Panc1 (cell line): ENCODE measurements at regions not wholly inside any gene's neighbourhood (a gene's known extent, or its start where the extent isn't known, plus 50 kb on each side); places are given as distances from the start of the nearest gene placed in this dataset.

Experiments used
- ATAC-seq: fragments of 200-7000 bp; cut with Tn5 transposase; 2 replicates; pipeline ENCODE4 v1.9.1; 2020; ENCODE audit warnings: mild to moderate bottlenecking, moderate library complexity
- BruUV-seq: library from RNA; stranded (reverse); fragments of 400-500 nt; replicated peaks from 2 replicates; lab custom pipeline; 2021; lab: Mats Ljungman, UMichigan
- CTCF ChIA-PET: fragments of 300-600 bp; sonication (Branson Sonifier 250); formaldehyde crosslinking; loops from one replicate; lab custom pipeline; 2022; ENCODE audit warnings: antibody characterized with exemption; lab: Charles Lee
- POLR2A ChIA-PET: fragments of 300-600 bp; sonication (Branson Sonifier 250); formaldehyde crosslinking; loops from one replicate; lab custom pipeline; 2022; ENCODE audit warnings: antibody characterized with exemption; lab: Charles Lee
- DNase-seq: peaks from one replicate; pipeline ENCODE4 v3.0.0-alpha.2; 2010; ENCODE audit warnings: low read depth, low spot score
- H3K27ac ChIP-seq: 2 replicates; pipeline ENCODE4 v1.5.1; 2011; ENCODE audit warnings: mild to moderate bottlenecking, low read length, inconsistent platforms
- H3K27me3 ChIP-seq: fragments of 200-500 bp; sonication (Bioruptor generic); 2 replicates; pipeline ENCODE4 v1.6.0; 2014; ENCODE audit warnings: low read length, inconsistent platforms; ENCODE audit not compliant: control insufficient read depth, insufficient read depth
- H3K36me3 ChIP-seq: fragments of 200-500 bp; sonication (Bioruptor generic); 2 replicates; pipeline ENCODE4 v1.5.1; 2014; ENCODE audit warnings: inconsistent platforms, mild to moderate bottlenecking, low read length, moderate library complexity; ENCODE audit not compliant: control insufficient read depth, insufficient read depth
- H3K4me1 ChIP-seq: 2 replicates; pipeline ENCODE4 v1.5.1; 2011; ENCODE audit warnings: inconsistent platforms, mild to moderate bottlenecking, low read length, moderate library complexity; ENCODE audit not compliant: control insufficient read depth, insufficient read depth
- H3K4me3 ChIP-seq, 2 experiments: 2 replicates each; pipeline ENCODE4 v1.5.1; 2011 to 2012; ENCODE audit warnings: low read depth in 2 of 2, low read length in 2 of 2, mild to moderate bottlenecking in 2 of 2, inconsistent platforms in 1 of 2, moderate library complexity in 1 of 2
- H3K9me3 ChIP-seq: fragments of 200-500 bp; sonication (Bioruptor generic); 2 replicates; pipeline ENCODE4 v1.5.1; 2014; ENCODE audit warnings: low read depth, mild to moderate bottlenecking, inconsistent platforms, low read length, moderate library complexity; ENCODE audit not compliant: control insufficient read depth, insufficient read depth
- CTCF ChIP-seq: fragments of 450-650 bp; IDR thresholded peaks from 2 replicates; pipeline ENCODE4 v1.5.1; 2017; ENCODE audit warnings: mild to moderate bottlenecking
- POLR2AphosphoS5 ChIP-seq: IDR thresholded peaks from 2 replicates; pipeline ENCODE4 v1.6.1; 2012; ENCODE audit warnings: mild to moderate bottlenecking, low read depth, low read length, moderate library complexity
- REST ChIP-seq, 2 experiments: IDR thresholded peaks; 2 replicates each; pipeline ENCODE4 v1.6.1; 2011 to 2012; ENCODE audit warnings: low read depth in 2 of 2, control low read depth in 1 of 2, low read length in 1 of 2, mild to moderate bottlenecking in 1 of 2, moderate library complexity in 1 of 2; ENCODE audit not compliant: insufficient read depth in 1 of 2
- SIN3A ChIP-seq: IDR thresholded peaks from 2 replicates; pipeline ENCODE4 v1.6.1; 2012; ENCODE audit warnings: low read depth, mild to moderate bottlenecking, low read length, moderate library complexity, borderline replicate concordance; ENCODE audit not compliant: insufficient read depth
- TCF7L2 ChIP-seq: IDR thresholded peaks from 2 replicates; pipeline ENCODE4 v1.6.1; 2011; ENCODE audit warnings: mild to moderate bottlenecking, low read depth, low read length, inconsistent platforms
- in situ Hi-C: cut with HindIII; loops from 2 replicates; pipeline ENCODE4 v1.10.0; 2016; ENCODE audit warnings: low sequenced_read_pairs, low pct_unique_long_range_greater_than_20kb
- intact Hi-C: fragments of 100-400 bp; cut with micrococcal nuclease; formaldehyde crosslinking; loops from one replicate; pipeline ENCODE4 v1.10.0; 2022; ENCODE audit not compliant: unreplicated experiment

- DNase-seq = no peak
- intact Hi-C loops (no loop called here), in situ Hi-C loops (no loop called here)
- H3K36me3 ChIP-seq = no peaks in the 10 kb centered on the region
- ChIA-PET POLR2A (no interaction called here), CTCF (no interaction called here)
- H3K27ac ChIP-seq = no peak overlapping the region
- TF ChIP-seq SIN3A = no peak
- no TSS peak for BruUV-seq
- H3K4me3 ChIP-seq = no peak overlapping the region
- H3K9me3 ChIP-seq = no peaks in the 10 kb centered on the region
- no peaks in the 10 kb centered on the region for H3K4me1 ChIP-seq
- no peak for ATAC-seq
- no peaks in the 10 kb centered on the region for H3K27me3 ChIP-seq
Observed at GRCh38 chrX:34868633-34869032, 74.0 kb upstream of the FAM47B start.

- ChIA-PET CTCF (no interaction called here), POLR2A (interaction anchor here (0.5 kb wide), 1 partner anchor 716 kb away, joined by 3 read pairs; no protein-coding TSS in a partner anchor)
- no peaks in the 10 kb centered on the region for H3K27me3 ChIP-seq
- no peaks in the 10 kb centered on the region for H3K36me3 ChIP-seq
- no peak for DNase-seq
- no peak overlapping the region for H3K27ac ChIP-seq
- in situ Hi-C loops (no loop called here), intact Hi-C loops (no loop called here)
- no peaks in the 10 kb centered on the region for H3K4me1 ChIP-seq
- ATAC-seq = no peak
- no peaks in the 10 kb centered on the region for H3K9me3 ChIP-seq
- no peak overlapping the region for H3K4me3 ChIP-seq
- TF ChIP-seq REST (IDR thresholded peaks at IDR 0.05; ENCODE audit: insufficient read depth in 1 of 2, low read depth in 2 of 2, low read length in 1 of 2) (no peak), CTCF (no peak)
- BruUV-seq = no TSS peak
Observed at GRCh38 chrX:34873500-34874225, 68.9 kb upstream of the FAM47B start.

GRCh38 chrX:34874763-34875162 lies 67.8 kb upstream of the FAM47B start:
- intact Hi-C loops (no loop called here), in situ Hi-C loops (no loop called here)
- Histone ChIP-seq H3K27me3 (no peaks in the 10 kb centered on the region), H3K36me3 (no peaks in the 10 kb centered on the region), H3K27ac (no peak overlapping the region), H3K4me3 (no peak overlapping the region), H3K4me1 (no peaks in the 10 kb centered on the region), H3K9me3 (no peaks in the 10 kb centered on the region)
- TF ChIP-seq SIN3A (no peak), CTCF (no peak), REST (IDR thresholded peaks at IDR 0.05; ENCODE audit: insufficient read depth in 1 of 2, low read depth in 2 of 2, low read length in 1 of 2) (no peak), POLR2AphosphoS5 (no peak), TCF7L2 (peak; percentile 55; the same call in 1 of the 2 replicates)
- CTCF ChIA-PET = no interaction called here
- BruUV-seq = no TSS peak
- ATAC-seq (no peak), DNase-seq (peak; percentile 5)
- POLR2A ChIA-PET = no interaction called here
